HUES48 (cell line): ENCODE measurements at regions not wholly inside any gene's neighbourhood (a gene's known extent, or its start where the extent isn't known, plus 50 kb on each side); places are given as distances from the start of the nearest gene placed in this dataset.

Source experiments
- H3K27ac ChIP-seq: one replicate; pipeline ENCODE4 v1.7.0; 2013; ENCODE audit warnings: low read depth, low read length, inconsistent platforms
- H3K27me3 ChIP-seq: 2 replicates; pipeline ENCODE4 v1.6.1; 2013; ENCODE audit warnings: mild to moderate bottlenecking, low read length; ENCODE audit not compliant: control insufficient read depth, insufficient read depth
- H3K36me3 ChIP-seq: 2 replicates; pipeline ENCODE4 v1.6.1; 2013; ENCODE audit warnings: low read length; ENCODE audit not compliant: control insufficient read depth, insufficient read depth
- H3K4me1 ChIP-seq: 2 replicates; pipeline ENCODE4 v1.6.1; 2013; ENCODE audit warnings: mild to moderate bottlenecking, low read length; ENCODE audit not compliant: control insufficient read depth, insufficient read depth
- H3K4me3 ChIP-seq: 2 replicates; pipeline ENCODE4 v1.5.1; 2013; ENCODE audit warnings: mild to moderate bottlenecking, low read depth, low read length
- H3K9ac ChIP-seq: 2 replicates; pipeline ENCODE4 v1.6.1; 2013; ENCODE audit warnings: mild to moderate bottlenecking, low read depth, low read length, moderate library complexity
- H3K9me3 ChIP-seq: 2 replicates; pipeline ENCODE4 v1.6.1; 2013; ENCODE audit warnings: low read length; ENCODE audit not compliant: control insufficient read depth, insufficient read depth

- Histone ChIP-seq H3K9ac (no peak overlapping the region), H3K27ac (no peak overlapping the region)
These were observed 381.6 kb downstream of the GJA1 start for GRCh38 chr6:121816906-121817540.

GRCh38 chr6:121823437-121823851 lies 388.0 kb downstream of the GJA1 start:
- Histone ChIP-seq H3K27me3 (no peaks in the 10 kb centered on the region), H3K9me3 (peaks cover 18% of the 10 kb centered on the region), H3K27ac (peak overlapping the region; percentile 92), H3K9ac (no peak overlapping the region), H3K4me1 (peaks cover 37% of the 10 kb centered on the region), H3K4me3 (no peak overlapping the region), H3K36me3 (no peaks in the 10 kb centered on the region)

More at GRCh38 chr6:121816906-121817540, 381.6 kb downstream of the GJA1 start:
- no peaks in the 10 kb centered on the region for H3K36me3 ChIP-seq
- H3K9me3 ChIP-seq, result peaks cover 18% of the 10 kb centered on the region
- H3K4me1 ChIP-seq, result peaks cover 5% of the 10 kb centered on the region
- no peaks in the 10 kb centered on the region for H3K27me3 ChIP-seq
- H3K4me3 ChIP-seq, result no peak overlapping the region

DNA sequence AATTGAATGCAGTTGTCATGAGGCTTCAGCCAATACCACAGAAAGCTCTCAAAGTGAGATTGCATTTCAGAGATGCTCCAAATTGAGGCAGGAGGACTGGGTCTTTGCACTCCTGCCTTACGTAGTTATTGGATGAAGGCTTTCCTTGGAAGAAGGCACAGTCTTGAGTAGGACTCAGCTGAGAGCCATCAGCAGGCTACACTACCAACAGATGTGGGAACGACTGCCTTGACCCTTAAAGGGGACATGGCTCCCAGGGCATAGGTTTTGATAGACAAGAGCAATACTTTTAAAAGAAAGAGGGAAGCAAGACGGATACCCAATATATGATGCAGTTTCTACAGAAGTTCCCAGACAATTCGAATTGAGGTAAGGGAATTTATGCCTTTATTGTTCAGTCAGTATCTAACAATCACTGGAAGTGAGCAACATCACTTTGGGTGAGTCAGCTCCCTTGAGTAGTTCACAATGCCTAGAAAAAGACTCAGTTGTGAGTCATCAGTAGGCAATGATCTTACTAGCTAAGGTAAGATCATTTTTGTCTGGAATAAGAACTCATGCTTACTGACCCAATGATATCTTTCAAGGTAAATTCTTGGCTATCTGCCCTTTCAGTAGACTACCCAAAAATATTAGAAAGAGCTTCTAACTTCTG lies 390.8 kb downstream of the GJA1 start:
- Histone ChIP-seq H3K9ac (no peak overlapping the region), H3K9me3 (no peaks in the 10 kb centered on the region), H3K36me3 (no peaks in the 10 kb centered on the region), H3K4me3 (no peak overlapping the region), H3K27me3 (no peaks in the 10 kb centered on the region), H3K4me1 (peaks cover 37% of the 10 kb centered on the region), H3K27ac (peak overlapping the region; percentile 17)

DNA sequence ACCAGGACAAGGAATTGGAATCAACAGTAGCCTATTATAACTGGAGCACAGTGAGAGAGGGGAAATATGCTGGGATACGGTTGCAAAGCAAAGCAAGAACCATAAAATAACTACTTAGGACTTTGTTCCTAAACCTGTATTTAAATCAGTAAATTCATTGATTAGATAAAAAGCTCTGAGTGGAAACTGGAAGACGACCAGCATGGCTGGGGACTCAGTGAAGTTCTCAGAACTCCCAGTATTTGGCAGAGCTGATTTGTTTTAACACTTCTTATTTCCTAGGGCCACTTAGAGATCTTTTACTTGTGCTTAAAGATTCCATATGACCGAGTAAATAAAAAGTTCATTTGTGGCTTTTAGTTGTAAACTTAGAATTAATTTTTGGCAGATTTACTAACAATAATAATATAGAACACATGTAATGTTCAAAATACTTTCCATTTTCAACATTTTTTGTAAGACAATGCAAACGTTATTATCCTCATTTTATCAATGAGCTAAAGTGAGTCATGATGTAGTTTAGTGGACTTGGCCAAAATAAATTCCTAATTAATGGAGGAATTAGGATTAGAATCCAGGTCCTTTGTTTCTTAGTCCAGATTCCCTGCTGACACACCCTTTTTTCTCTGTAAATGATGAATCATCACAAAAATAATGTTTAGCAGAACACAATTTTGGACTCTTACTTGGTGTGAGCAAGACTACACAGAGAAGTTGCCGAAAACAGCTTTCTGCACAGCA lies 392.9 kb downstream of the GJA1 start:
- Histone ChIP-seq H3K27ac (no peak overlapping the region), H3K4me3 (no peak overlapping the region), H3K27me3 (no peaks in the 10 kb centered on the region), H3K9me3 (no peaks in the 10 kb centered on the region), H3K4me1 (peaks cover 19% of the 10 kb centered on the region), H3K36me3 (no peaks in the 10 kb centered on the region), H3K9ac (no peak overlapping the region)

- no peaks in the 10 kb centered on the region for H3K36me3 ChIP-seq
- no peaks in the 10 kb centered on the region for H3K27me3 ChIP-seq
- H3K4me1 ChIP-seq, result 0 out of 2 replicates have a peak, but pooled peaks cover 3% of the 10 kb centered on the region
- H3K4me3 ChIP-seq, result no peak overlapping the region
- H3K27ac ChIP-seq, result no peak overlapping the region
- H3K9me3 ChIP-seq, result no peaks in the 10 kb centered on the region
- no peak overlapping the region for H3K9ac ChIP-seq
These were observed 395.3 kb downstream of the GJA1 start for GRCh38 chr6:121830736-121831135.

GRCh38 chr6:121835662-121836061 lies 400.2 kb downstream of the GJA1 start:
- Histone ChIP-seq H3K4me1 (no peaks in the 10 kb centered on the region), H3K36me3 (no peaks in the 10 kb centered on the region), H3K9me3 (no peaks in the 10 kb centered on the region)

DNA sequence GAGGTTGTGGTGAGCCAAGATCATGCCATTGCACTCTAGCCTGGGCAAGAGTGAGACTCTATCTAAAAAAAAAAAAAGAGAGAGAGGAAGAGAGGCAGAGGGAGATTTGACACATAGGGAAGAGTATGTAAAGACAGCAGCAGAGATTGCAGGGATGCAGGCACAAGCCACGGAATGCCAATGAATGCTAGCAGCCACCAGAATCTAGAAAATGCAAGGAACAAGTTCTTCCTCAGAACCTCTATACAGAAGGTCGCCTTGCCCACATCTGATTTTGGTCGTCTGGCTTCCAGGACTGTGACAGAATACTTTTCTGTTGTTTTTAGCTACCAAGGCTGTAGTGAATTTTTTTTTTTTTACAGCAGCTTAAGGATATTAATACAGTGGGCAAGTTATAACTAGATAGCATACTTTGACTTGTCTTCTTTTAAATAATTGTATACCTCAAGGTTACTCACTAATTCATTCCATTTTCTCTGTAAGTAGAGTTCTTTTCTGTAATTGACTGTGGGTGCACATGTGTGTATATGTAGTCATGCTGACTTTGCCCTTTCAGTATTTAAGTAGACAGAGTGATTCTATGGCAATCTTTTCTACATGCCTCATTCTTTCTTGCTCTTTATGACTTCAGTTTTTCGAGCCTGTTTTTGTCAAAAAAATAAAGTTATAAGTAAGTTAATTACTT lies 402.2 kb downstream of the GJA1 start:
- no peak overlapping the region for H3K9ac ChIP-seq
- no peaks in the 10 kb centered on the region for H3K9me3 ChIP-seq
- no peaks in the 10 kb centered on the region for H3K36me3 ChIP-seq
- no peak overlapping the region for H3K27ac ChIP-seq
- no peak overlapping the region for H3K4me3 ChIP-seq
- H3K27me3 ChIP-seq, result no peaks in the 10 kb centered on the region
- H3K4me1 ChIP-seq, result no peaks in the 10 kb centered on the region

More at GRCh38 chr6:121835662-121836061, 400.2 kb downstream of the GJA1 start:
- no peak overlapping the region for H3K4me3 ChIP-seq
- no peaks in the 10 kb centered on the region for H3K27me3 ChIP-seq
- no peak overlapping the region for H3K27ac ChIP-seq
- H3K9ac ChIP-seq, result no peak overlapping the region

DNA sequence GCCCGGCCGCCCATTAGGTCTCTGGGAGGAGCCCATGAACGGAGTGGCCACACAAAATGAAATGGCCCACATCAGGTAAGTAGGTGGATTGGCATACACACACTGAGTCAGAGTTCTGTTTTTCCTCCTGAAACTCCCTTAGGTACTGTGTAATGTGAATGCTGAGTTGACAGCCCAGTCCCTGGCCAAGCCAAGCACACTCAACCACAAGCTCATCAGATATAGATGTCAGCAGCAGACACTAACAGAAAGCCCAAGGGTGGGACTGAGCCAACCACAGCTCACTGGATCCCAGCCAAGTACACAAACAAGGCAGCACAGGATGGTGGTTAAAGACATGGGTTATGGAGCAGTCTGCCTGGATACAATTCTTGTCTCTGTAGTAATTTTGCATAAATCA lies 403.4 kb downstream of the GJA1 start:
- no peak overlapping the region for H3K27ac ChIP-seq
- H3K4me1 ChIP-seq, result no peaks in the 10 kb centered on the region
- no peak overlapping the region for H3K9ac ChIP-seq
- H3K36me3 ChIP-seq, result no peaks in the 10 kb centered on the region
- H3K9me3 ChIP-seq, result no peaks in the 10 kb centered on the region
- no peaks in the 10 kb centered on the region for H3K27me3 ChIP-seq
- no peak overlapping the region for H3K4me3 ChIP-seq

GRCh38 chr6:121839896-121840295 lies 404.4 kb downstream of the GJA1 start:
- Histone ChIP-seq H3K27me3 (no peaks in the 10 kb centered on the region), H3K9ac (no peak overlapping the region), H3K4me1 (no peaks in the 10 kb centered on the region), H3K4me3 (no peak overlapping the region), H3K36me3 (no peaks in the 10 kb centered on the region), H3K27ac (no peak overlapping the region), H3K9me3 (no peaks in the 10 kb centered on the region)

GRCh38 chr6:121844898-121845297 lies 409.5 kb downstream of the GJA1 start:
- Histone ChIP-seq H3K9me3 (no peaks in the 10 kb centered on the region), H3K4me3 (no peak overlapping the region), H3K36me3 (no peaks in the 10 kb centered on the region), H3K9ac (no peak overlapping the region), H3K27ac (no peak overlapping the region), H3K27me3 (no peaks in the 10 kb centered on the region), H3K4me1 (peaks cover 16% of the 10 kb centered on the region)
